Large intestine (tissue), 3 donors: ENCODE measurements at regions not wholly inside any gene's neighbourhood (a gene's known extent, or its start where the extent isn't known, plus 50 kb on each side); places are given as distances from the start of the nearest gene placed in this dataset.

Experiments
- DNase-seq, 2 donors: peaks; one replicate each; pipeline versions ENCODE4 v3.0.0 to v3.0.0-alpha.2; 2013
- H3K27ac ChIP-seq: one replicate; pipeline ENCODE4 v1.5.1; 2013; ENCODE audit warnings: low read length
- H3K27me3 ChIP-seq: 2 replicates; pipeline ENCODE4 v1.6.1; 2013; ENCODE audit warnings: low read length; ENCODE audit not compliant: control insufficient read depth, insufficient read depth
- H3K36me3 ChIP-seq: 2 replicates; pipeline ENCODE4 v1.6.1; 2013; ENCODE audit warnings: low read length; ENCODE audit not compliant: control insufficient read depth, insufficient read depth
- H3K4me1 ChIP-seq: one replicate; pipeline ENCODE4 v1.6.1; 2013; ENCODE audit warnings: low read length; ENCODE audit not compliant: control insufficient read depth, insufficient read depth
- H3K4me3 ChIP-seq: one replicate; pipeline ENCODE4 v1.5.1; 2013; ENCODE audit warnings: low read length
- H3K9me3 ChIP-seq: one replicate; pipeline ENCODE4 v1.6.1; 2013; ENCODE audit warnings: mild to moderate bottlenecking, low read depth, low read length, moderate library complexity; ENCODE audit not compliant: control insufficient read depth
- WGBS: methylation state at CpG from one replicate; pipeline ENCODE4 v1.1.5; 2013; ENCODE audit warnings: low lambda C conversion rate; ENCODE audit not compliant: insufficient coverage; 5-methylcytosine and 5-hydroxymethylcytosine counted together

DNA sequence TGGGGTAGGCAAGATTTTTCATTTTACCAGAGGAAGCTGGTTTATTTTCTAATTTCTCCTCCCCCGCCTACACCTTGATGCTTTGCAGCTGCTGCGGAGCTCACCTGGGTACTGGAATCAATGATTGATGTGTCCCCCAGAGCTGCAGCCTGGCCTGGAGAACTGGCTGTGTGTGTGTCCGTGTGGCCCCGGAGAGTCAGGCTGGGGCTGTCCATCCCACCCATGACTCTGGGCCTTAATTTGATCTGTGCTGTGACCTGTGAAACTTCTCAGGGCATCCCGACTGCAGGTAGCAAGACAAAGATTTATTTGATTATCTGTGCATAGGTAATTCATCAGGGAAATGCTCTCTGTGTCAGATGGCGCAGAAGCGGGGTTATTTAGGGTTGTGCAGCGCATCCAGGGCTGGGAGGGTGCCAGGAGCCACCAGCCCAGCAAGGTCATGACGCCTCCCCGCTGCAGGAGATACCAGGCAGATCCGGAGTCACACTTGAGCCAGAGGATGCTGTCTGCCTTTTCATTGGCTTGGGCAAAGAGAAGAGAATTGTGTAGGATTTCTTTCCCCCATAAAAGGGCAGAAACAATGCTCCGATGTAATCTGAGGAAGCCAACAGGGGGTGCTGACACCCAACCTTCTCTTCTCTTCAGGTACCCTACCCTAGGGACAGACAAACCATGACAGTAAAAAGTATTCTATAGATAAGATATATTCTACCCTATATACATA is 346.6 kb downstream of the TSHZ3 start:
- no CpG with 5 or more reads among the region's 12 CpGs for WGBS
- Histone ChIP-seq H3K27me3 (no peaks in the 10 kb centered on the region), H3K36me3 (no peaks in the 10 kb centered on the region), H3K4me3 (no peak overlapping the region), H3K27ac (no peak overlapping the region), H3K4me1 (no peaks in the 10 kb centered on the region), H3K9me3 (no peaks in the 10 kb centered on the region)
- DNase-seq, result no peak

DNA sequence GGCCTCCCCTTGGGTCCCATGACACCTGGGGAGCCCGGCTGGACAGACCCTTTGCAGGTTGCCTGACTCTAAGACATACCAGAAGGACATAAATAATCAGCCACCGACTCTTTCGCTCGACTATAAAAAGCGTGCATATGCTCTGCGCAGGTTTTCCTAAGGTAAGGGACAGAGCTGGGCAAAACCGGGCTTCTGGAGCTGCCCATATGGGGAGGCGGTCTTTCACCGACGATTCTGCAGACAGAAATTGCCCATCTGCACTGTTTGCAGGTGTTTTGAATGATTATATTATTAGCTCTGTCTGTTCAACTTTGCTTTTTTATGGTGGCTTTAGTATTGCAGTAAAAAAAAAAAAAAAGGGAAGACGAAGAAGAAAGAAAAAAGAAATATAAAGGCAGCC is 347.2 kb downstream of the TSHZ3 start:
- no peaks in the 10 kb centered on the region for H3K4me1 ChIP-seq

DNA sequence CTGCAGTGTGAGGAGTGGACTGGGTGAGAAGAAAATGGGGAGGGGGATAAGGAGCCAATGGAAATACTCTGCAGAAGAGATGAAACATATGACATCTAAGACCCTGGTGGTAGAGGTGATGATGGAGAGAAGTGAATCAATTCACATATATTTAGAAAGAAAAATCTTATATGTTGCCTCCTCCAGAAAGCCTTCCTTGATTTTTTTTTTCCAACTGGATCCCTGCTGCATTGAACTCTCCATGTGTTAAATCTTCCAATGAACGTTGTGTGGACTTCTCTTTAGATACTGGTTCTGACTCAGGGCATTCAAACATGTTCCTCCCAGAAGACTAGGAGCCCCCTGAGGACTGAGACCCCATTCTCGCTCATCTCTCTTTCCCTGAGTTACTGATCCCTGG is 348.3 kb downstream of the TSHZ3 start:
- 50% methylated on average over 1 of the region's 2 CpGs for WGBS
- no peak for DNase-seq

More for the DNA sequence above, 347.2 kb downstream of the TSHZ3 start:
- Histone ChIP-seq H3K27me3 (no peaks in the 10 kb centered on the region), H3K4me3 (no peak overlapping the region), H3K27ac (no peak overlapping the region), H3K36me3 (no peaks in the 10 kb centered on the region), H3K9me3 (no peaks in the 10 kb centered on the region)
- no CpG with 5 or more reads among the region's 11 CpGs for WGBS
- no peak for DNase-seq

DNA sequence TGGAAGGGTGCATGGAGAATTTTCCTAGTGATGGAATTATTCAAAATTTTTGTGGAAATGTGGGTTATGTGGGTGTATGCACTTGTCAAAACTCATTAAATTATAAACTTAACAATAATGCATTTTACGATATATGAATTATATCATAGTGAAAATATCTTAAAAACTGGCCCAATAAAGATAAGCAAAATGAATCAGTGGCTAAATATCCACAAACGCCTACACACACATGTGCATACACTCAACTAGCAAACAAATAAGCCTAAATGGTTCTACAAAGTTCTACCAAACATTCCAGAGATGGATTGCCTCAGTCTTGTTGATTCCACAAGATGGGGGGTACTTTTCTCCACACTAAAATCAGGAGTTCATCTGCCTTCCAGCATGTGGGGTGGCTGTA is 349.5 kb downstream of the TSHZ3 start:
- Histone ChIP-seq H3K36me3 (no peaks in the 10 kb centered on the region), H3K9me3 (no peaks in the 10 kb centered on the region), H3K4me1 (no peaks in the 10 kb centered on the region), H3K4me3 (no peak overlapping the region), H3K27me3 (no peaks in the 10 kb centered on the region), H3K27ac (no peak overlapping the region)
- 80% methylated on average over 1 of the region's 2 CpGs for WGBS
- DNase-seq, result no peak

More for the DNA sequence above, 348.3 kb downstream of the TSHZ3 start:
- Histone ChIP-seq H3K4me3 (no peak overlapping the region), H3K4me1 (no peaks in the 10 kb centered on the region), H3K27me3 (no peaks in the 10 kb centered on the region), H3K27ac (no peak overlapping the region), H3K36me3 (no peaks in the 10 kb centered on the region), H3K9me3 (no peaks in the 10 kb centered on the region)

DNA sequence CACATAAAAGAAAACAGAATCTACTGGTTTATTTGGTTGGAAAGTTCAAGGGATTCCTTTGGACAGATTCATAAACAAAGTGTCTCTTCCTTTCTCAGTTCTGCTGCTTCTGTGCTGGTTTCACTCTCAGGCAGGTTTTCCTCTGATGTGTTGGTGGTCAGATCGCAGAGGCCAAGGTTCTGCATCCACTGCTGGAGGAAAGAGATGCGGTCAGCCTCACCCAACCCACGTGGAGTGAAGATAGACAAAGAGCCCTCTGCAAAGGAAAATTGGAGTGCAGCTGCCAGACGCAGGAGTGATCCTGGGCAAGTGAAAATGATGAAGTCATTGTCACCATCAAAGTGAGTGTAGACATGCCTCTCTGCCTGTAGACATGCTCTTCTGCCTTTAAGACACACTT is 352.0 kb downstream of the TSHZ3 start:
- no peaks in the 10 kb centered on the region for H3K9me3 ChIP-seq
- 60% methylated on average over 1 of the region's 4 CpGs for WGBS
- no peak for DNase-seq
- H3K4me3 ChIP-seq, result no peak overlapping the region
- no peaks in the 10 kb centered on the region for H3K4me1 ChIP-seq
- no peaks in the 10 kb centered on the region for H3K36me3 ChIP-seq
- H3K27ac ChIP-seq, result no peak overlapping the region
- H3K27me3 ChIP-seq, result no peaks in the 10 kb centered on the region

DNA sequence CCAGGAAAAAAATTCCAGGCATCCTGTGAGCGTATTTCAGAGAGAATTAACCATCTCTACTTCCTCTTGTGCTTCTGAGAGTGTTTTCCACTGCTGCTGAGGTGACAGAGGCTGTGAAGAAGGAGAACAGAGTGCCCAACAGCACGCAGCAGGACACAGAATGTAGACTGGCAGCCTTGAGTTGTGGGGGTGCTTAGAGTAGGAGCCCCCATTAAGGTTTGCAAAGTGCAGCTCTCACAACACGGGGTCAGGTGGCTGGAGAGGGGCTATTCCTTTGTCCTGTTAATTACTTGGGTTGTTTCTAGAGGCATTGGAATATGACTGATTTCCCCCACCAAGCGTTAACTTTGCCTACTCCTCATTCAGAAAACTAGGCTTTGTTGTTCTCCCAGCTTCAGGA is 370.6 kb downstream of the TSHZ3 start:
- WGBS, result no CpG with 5 or more reads among the region's 4 CpGs
- Histone ChIP-seq H3K9me3 (no peaks in the 10 kb centered on the region), H3K27me3 (no peaks in the 10 kb centered on the region), H3K36me3 (no peaks in the 10 kb centered on the region), H3K4me1 (no peaks in the 10 kb centered on the region), H3K27ac (no peak overlapping the region), H3K4me3 (no peak overlapping the region)
- no peak for DNase-seq

DNA sequence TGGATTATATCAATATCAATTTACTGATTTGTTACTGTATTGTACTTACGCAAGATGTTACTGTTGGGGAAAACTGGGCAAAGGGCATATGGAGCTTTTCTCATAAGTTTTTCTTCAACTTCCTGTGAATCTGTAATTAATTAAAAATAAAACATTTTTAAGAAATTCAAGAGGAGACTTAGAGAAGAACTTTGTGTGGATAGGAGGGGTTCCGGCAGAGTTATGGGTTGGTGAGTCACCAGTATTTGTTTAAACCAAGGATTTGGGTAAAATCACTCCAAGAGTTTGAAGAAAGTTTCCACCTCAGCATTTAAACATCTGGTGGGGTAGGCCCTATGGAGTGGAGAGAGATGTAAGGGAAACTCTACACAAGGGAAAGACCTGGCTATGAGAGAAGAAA is 379.6 kb downstream of the TSHZ3 start:
- no peak for DNase-seq
- Histone ChIP-seq H3K4me1 (no peaks in the 10 kb centered on the region), H3K4me3 (no peak overlapping the region), H3K9me3 (no peaks in the 10 kb centered on the region), H3K27me3 (no peaks in the 10 kb centered on the region), H3K27ac (no peak overlapping the region), H3K36me3 (no peaks in the 10 kb centered on the region)
- WGBS, result 100% methylated on average over 2 of the region's 2 CpGs

DNA sequence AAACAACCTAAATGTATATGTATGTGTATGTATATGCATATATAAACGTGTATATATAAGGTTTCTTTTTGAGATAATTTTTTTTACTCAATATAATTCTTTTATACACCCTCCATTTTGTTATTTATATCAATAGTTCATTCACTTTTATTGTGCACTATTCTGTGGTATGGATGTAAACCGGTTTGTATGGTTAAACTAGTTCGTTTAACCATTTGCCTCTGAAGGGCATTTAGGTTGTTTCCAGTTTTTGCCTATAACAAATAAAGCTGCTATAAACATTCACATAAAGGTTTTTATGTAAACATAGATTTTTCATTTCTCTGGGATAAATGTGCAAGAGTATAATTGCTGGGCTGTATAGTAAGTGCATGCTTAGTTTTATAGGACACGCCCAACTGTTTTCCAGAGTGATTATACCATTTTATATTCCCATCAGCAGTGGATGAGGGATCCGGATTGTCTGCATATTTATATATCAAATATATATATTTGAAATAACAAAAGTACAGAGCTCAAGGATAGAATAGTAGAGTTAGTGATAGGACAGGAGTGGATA is 380.3 kb downstream of the TSHZ3 start:
- H3K4me3 ChIP-seq, result no peak overlapping the region
- DNase-seq, result no peak
- H3K9me3 ChIP-seq, result no peaks in the 10 kb centered on the region
- no peaks in the 10 kb centered on the region for H3K4me1 ChIP-seq
- H3K27me3 ChIP-seq, result no peaks in the 10 kb centered on the region
- no peak overlapping the region for H3K27ac ChIP-seq
- 100% methylated on average over 2 of the region's 5 CpGs for WGBS
- no peaks in the 10 kb centered on the region for H3K36me3 ChIP-seq

DNA sequence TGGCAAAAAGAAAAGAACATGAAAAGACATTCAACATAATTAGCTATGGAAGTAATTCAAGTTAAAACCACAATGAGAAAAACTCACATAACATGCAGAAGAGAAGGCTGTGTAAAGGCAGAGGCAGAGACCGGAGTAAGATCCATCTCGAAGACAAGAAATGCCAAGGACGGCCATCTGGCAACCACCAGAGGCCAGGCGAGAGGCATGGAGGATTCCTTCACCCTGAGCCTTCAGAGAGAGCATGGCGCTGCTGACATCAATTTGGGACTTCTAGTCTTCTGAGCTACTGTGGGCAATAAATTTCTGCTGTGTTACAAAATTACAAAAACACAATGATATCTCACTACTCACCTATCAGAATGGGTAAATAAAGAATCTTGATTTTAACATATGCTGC is 381.0 kb downstream of the TSHZ3 start:
- WGBS, result no CpG with 5 or more reads among the region's 5 CpGs
- Histone ChIP-seq H3K9me3 (no peaks in the 10 kb centered on the region), H3K4me3 (no peak overlapping the region), H3K36me3 (no peaks in the 10 kb centered on the region), H3K27me3 (no peaks in the 10 kb centered on the region), H3K4me1 (no peaks in the 10 kb centered on the region), H3K27ac (no peak overlapping the region)
- DNase-seq, result no peak

DNA sequence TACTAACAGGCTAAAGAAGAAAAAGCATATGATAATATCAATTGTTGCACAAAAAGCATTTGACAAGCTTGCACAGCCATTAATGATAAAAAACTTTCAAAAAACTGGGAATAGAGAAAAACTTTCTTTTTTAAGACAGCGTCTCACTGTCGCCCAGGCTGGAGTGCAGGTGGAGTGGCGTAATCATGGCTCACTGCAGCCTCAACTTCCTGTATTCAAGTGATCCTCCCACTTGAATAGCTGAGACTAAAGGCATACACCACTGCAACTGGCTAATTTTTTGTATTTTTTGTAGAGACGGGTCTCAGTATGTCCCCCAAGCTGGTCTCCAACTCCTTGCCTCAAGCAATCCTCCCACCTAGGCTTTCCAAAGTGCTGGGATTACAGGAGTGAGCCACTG is 382.8 kb downstream of the TSHZ3 start:
- H3K27ac ChIP-seq, result no peak overlapping the region
- H3K36me3 ChIP-seq, result no peaks in the 10 kb centered on the region
- no peak overlapping the region for H3K4me3 ChIP-seq
- WGBS, result no CpG with 5 or more reads among the region's 4 CpGs
- no peaks in the 10 kb centered on the region for H3K4me1 ChIP-seq
- H3K9me3 ChIP-seq, result no peaks in the 10 kb centered on the region
- DNase-seq, result no peak
- no peaks in the 10 kb centered on the region for H3K27me3 ChIP-seq

DNA sequence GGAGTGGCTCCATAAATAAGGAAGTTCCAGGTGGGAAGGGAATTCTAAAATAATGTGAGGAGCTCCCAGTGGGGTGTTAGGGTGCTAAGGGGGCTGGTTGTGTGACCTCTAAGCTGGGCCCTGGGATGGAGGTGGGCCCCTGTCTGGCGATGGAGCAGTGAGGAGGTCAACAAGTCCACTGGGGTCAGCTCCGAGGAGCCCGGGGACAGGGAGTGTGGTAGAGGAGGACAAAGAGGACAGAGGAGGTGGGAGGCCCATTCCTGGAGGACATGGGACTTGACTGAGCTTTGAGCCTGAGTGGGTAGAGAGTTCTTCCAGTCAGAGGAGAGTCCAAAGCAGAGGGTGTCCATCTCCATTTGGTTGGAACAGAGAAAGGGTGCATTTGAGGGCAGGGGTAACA is 390.2 kb downstream of the TSHZ3 start:
- WGBS, result no CpG with 5 or more reads among the region's 3 CpGs
- Histone ChIP-seq H3K36me3 (no peaks in the 10 kb centered on the region), H3K4me3 (no peak overlapping the region), H3K27ac (no peak overlapping the region), H3K27me3 (no peaks in the 10 kb centered on the region), H3K4me1 (no peaks in the 10 kb centered on the region), H3K9me3 (no peaks in the 10 kb centered on the region)
- DNase-seq, result no peak
